ENCODE measurements at regions not wholly inside any gene's neighbourhood (a gene's known extent, or its start where the extent isn't known, plus 50 kb on each side); places are given as distances from the start of the nearest gene placed in this dataset.

DNA sequence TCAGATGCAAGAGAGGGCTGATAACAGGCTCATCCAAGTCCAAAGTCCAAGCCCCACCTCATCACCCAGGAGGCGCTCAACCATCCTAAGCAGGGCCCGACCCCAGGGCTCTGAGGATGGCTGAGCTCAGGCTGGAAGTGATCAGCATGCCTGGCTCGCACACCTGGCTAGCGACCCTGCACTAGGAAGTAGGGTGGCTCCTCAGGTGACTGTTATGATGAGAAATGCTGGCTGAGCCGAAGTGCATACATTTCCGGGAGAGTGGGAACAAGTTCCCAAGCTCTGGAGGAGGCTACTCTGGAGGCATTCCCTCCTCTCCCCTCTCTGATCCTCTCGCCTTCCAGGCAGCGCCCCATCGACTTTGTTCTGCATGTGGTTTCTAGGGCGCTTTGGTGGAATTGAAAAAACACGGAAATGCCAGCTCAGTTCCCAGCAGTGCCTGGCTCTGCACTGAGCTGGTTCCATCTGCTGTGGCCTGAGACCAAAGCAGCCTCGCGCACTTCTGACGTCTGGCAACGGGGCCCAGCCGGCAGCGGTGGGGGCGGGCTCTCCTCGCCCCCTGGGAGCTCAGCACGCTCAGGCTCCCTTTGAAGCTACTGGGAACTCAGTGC, 130.3 kb downstream of the IRF8 start:
- TF ChIP-seq, protein P1, sequence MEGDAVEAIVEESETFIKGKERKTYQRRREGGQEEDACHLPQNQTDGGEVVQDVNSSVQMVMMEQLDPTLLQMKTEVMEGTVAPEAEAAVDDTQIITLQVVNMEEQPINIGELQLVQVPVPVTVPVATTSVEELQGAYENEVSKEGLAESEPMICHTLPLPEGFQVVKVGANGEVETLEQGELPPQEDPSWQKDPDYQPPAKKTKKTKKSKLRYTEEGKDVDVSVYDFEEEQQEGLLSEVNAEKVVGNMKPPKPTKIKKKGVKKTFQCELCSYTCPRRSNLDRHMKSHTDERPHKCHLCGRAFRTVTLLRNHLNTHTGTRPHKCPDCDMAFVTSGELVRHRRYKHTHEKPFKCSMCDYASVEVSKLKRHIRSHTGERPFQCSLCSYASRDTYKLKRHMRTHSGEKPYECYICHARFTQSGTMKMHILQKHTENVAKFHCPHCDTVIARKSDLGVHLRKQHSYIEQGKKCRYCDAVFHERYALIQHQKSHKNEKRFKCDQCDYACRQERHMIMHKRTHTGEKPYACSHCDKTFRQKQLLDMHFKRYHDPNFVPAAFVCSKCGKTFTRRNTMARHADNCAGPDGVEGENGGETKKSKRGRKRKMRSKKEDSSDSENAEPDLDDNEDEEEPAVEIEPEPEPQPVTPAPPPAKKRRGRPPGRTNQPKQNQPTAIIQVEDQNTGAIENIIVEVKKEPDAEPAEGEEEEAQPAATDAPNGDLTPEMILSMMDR (IDR thresholded peaks at IDR 0.05; ENCODE audit: low read depth, low read length) = no peak
- no peak for TF ChIP-seq POLR2A (IDR thresholded peaks at IDR 0.05; ENCODE audit: extremely low read depth, insufficient read length)
